HG03280 (cell line): ENCODE measurements at regions not wholly inside any gene's neighbourhood (a gene's known extent, or its start where the extent isn't known, plus 50 kb on each side); places are given as distances from the start of the nearest gene placed in this dataset.

Source experiments
- ATAC-seq: cut with Tn5 transposase; IDR thresholded peaks from one replicate; pipeline ENCODE4 v1.9.1; 2021; ENCODE audit warnings: mild to moderate bottlenecking, moderate library complexity; ENCODE audit not compliant: unreplicated experiment

DNA sequence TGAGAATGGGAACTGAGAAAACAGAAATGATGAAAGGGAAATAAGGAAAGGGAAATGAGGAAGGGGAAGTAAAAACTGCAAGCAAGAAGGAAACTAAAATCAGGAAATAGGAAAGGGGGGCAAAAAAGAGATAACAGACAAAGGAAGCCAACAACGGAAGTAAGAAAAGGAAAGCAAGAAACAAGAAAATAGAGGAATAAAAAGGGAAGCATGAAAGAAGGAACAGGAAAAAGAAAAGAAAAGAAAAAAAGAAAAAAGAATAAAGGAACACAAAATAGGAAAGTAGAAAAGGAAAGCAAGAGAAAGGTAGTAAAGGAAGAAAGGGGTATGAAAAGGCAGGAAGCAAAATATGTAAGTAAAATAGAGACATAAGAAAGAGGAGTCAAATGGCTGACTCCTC lies 241.2 kb upstream of the NCKAP5 start:
- no peak for ATAC-seq

DNA sequence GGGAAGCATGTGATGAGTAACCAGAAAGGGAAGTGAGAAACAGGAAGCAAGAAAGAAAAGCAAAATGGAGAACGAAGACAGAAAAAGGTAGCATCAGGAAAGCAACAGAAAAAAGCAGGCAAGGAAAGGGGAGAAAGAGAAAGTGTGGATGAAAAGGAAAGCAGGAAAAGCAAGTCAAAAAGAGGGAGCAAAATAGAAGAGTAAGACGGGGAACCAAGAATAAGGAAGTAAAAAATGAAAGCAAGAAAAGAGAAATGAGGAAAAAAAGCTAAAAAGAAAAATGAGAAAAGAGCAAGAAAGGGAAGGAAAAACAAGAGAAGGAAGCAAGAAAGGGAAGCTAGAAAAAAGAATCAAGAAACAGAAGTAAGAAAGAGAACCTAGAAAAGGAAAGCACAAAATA lies 242.3 kb upstream of the NCKAP5 start:
- no peak for ATAC-seq

DNA sequence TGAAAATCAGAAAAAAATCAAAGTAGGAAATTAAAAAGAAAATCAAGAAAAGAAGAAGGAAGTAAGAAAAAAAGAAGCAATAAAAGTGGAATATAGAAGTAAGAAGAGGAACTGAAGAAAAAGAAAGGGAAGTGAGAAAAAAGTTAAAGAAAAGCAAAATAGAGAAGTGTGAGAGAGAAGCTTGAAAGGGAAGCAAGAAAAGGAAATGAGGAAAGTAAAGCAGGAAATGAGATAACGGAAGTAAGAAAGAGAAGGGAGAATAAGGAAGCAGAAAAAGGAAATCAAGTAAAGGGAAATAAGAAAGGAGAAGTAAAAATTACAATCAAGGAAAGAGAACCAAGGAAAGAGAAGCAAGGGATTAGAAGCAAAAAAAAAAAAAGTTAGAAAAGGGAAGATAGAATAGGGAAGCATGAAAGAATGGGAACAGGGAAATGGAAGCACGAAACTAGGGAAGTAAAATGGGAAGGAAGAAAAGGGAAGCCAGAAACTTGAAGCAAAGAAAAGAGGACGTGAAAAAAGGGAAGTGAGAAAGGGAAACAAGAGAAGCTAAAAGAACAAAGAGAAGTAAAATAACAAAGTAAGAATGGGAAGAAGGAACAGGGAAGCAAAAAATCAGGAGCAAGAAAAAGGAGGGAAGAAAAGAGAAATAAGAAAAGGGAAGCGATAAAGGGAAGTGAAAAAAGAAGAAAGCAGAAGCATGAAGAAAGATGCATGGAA lies 243.3 kb upstream of the NCKAP5 start:
- no peak for ATAC-seq

DNA sequence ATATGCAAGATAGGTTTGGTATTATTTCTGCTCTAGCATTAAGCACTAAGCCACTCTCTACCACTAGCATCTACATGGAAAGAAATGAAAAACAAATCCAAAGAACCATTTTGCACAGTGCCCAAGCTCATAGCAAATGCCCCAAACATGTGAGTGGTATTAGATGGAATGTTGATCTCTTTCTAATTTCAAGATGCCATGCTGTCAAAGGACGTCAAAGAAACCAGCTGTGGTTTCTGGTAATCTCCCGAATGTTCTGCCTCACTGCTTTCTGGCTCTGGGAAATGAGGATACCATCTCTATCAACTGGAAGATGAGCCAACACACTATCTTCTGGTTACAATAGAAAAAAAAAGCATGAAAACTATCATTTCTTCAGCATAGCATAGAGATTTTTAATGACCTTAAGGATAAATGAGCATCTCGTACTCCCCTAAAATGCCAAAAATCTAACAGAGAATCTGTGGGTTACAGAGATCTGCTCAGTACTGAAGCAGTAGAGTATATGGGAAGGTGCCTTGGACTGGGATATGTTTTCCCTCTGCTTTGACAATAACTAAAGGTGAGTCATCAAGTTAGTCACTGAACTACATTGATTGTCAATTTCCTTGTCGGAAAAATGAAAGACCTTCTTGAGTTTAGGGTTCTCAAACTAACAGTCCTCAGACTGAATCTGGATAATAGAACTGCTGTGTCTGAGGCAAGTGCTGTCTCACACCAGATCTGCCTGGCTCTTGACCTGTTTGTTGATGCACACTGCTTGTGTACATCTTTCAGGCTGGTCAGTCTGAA lies 244.8 kb upstream of the NCKAP5 start:
- ATAC-seq: no peak

DNA sequence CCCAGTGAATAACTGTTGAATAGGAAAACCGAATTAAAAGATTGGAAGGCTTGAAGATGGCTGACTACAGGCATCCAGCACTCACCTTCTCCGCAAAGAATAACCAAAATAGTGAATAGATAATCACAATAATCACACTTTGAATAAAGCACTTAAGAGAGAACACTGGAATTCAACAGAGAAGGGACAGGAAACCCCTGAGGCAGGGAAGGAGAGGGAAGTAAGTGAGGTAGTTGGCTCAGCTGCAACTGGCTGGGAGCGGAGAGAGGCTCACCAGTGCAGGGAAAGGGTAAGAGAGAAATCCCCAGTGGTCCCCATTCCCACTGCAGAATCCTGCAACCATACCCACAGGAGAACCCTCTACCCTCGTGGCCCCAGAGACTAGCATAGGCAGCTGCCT lies 246.6 kb upstream of the NCKAP5 start:
- ATAC-seq: no peak

DNA sequence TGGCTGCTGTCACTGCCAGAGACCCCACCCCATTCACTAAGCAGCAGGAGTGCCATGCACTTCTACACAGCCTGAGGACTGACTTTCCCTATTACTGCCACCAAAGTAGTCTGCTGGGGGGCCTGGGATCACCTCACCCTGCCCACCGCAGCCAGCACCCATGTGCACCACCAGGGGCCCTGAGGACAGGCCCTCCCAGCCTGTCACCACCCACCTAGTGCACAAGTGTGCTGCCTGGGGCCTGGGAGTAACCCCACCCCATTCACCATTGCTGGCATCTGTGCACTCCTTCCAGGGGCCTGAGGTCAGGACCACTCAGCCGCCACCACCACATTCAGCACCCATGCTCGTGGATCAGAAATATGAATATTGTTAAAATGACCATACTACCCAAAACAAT lies 247.8 kb upstream of the NCKAP5 start:
- no peak for ATAC-seq

DNA sequence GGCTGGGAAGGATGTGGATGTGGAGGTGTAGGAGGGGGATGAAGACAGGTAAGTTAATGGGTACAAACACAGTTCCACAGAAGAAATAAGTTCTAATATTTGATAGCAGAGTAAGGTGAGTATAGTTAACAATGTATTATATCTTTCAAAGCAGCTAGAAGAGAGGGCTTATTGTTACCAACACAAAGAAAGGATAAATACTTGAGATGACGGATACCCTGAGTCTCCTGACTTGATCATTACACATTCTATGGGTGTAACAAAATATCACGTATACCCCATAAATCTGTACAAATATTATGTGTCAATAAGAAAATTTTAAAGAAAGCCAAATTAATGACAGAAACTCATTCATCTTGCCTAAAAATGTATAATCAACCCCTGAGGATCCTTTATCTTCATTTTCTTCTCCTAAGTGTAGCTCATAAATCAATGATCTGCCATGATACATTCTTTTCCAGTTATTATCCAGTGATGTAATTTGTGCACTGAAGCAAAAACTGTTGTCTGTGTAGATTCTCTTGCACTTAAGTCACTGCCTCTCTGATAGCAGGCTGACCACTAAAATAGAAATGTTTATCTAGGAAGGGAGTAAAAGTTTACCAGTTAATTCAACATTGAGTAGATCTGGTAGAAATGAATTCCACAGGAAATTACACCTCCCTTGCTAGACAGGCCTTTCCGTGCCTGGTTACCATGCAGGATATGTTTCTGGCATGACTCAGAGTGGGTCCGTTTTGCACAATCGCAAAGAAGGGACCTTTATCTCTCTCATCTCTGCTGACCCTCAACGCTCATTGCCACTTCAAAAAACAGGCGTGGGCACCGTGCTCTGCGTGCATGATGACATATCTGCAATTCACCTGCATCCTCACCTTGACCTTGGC lies 249.7 kb upstream of the NCKAP5 start:
- no peak for ATAC-seq

DNA sequence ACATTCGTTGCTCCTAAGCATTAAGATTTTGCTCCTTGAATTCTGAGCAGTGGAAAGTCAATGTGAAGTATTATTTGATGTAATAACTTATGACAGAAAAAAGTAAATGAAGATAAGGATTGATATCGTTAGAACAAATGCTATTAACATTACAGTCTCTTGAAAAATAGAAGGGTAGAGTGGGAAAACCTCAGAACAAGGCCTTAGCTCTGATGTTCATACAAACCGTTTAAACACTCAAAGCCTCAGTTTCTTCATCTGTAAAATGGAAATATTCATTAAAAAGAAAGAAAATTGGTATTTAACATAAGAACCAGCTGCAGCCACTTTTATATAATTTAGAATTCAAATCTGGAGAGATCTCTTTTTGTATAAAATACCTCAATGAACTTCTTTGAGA lies 250.4 kb upstream of the NCKAP5 start:
- ATAC-seq: no peak

DNA sequence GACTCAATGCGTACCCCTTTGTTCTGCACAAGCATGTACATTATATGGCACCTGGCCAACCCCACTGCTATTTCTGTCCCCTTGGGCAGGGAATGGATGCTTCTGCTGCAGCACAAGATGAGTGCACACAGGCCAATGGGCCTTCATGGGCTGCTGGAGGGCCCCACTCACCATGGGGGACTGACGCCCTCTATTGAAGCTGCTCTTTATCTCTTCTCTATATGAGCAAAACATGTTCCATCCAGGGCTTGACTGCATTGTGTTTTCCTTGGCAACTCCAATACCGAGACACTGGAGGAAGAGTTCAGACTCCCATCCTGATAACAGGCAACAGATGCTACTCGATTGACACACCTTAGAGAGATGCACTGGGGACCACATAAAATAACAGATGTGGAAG lies 251.6 kb upstream of the NCKAP5 start:
- ATAC-seq: no peak

DNA sequence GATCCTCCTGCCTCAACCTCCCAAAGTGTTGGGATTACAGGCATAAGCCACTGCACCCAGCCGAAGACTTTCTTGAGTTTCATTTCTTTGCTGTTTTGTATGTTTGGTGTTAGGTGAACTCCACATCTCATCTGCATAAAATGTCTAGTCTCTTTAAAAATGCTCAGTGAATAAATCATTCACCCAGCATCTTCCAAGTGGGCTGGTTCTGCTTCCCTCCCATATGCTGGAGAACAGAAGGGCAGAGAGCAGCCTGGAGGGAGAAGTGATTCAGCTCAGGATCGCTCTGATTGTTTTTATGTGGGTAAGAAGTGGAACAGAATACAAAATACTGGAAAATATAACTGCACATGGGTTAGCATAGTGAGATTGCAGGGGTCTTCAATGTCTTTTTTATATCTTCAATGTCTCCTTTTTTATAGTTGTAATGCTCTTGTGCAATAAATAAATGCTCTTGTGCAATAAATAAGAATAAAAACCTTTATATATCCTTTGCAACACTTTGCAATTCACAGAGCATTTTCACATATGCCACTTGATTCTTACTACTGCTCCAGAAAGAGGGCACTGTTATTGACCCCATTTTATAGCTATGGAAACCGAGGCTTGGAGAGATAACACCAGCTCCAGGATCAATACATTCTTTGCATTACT lies 253.0 kb upstream of the NCKAP5 start:
- ATAC-seq: no peak

DNA sequence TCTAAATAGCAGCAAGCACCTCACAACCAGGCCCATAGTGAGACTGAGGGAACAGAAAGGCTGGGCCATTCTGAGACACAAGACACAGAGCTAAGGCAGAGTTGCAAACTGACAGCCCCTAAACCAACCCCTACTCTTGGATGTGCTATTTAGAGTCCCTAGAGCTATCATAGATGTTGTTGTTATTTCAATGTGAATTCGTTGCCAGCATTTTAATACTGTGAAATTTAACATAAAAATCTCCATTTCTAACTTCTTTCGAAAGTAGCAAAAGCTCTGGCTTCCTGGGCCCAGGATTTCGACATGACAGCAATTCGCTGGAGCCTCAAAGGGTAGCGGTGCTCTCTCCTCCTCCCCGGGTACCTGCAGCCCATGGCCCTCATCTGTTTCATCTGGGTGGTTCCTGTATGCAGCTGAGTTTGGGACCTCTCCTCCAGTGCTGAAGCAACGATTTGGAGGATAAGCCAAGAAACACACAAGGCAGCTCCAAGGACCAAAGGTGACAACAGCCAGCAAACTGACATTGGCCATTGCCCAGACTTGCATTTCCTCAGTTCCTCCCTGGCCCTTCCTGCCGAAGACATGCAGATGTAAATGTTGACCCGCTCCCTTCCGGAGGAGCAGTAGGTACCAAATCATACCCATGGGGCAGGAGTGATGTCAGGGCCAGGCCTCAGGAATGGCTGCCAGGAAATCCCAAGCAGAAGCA lies 254.4 kb upstream of the NCKAP5 start:
- ATAC-seq: no peak

DNA sequence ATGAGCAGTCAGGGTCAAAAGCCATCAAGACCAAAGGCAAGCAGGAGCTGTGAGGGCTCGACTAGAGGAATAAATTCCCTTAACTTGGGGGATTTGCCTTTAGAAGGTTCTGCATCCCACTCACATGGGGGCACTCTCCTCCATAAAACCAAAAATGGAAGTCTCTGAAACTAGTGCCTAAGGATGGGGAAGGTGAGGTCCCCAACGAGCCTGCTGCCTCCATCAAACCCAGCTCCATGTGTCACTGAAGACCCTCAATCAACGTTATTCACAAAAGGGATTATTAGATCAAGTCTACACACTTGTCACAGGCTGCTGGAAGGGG lies 254.9 kb upstream of the NCKAP5 start:
- ATAC-seq: no peak

DNA sequence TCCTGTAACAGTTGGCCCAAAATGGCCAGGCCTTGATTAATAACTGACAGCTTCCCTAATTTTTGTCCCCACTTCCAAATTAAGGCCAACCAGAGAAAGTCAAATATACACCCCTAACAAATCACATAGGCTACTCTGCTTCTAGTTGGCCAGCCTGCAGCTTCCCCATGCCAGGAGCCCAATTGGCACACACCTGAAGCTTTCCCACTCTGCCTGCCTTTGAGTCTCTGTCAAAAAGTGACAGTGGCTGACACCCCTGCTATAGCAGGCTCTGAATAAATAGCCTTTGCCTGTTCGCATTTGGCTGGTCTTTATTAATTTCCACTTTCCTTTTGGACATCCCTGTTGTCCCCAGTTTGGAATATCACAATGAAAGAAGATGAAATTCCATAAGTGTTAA lies 256.6 kb upstream of the NCKAP5 start:
- no peak for ATAC-seq

DNA sequence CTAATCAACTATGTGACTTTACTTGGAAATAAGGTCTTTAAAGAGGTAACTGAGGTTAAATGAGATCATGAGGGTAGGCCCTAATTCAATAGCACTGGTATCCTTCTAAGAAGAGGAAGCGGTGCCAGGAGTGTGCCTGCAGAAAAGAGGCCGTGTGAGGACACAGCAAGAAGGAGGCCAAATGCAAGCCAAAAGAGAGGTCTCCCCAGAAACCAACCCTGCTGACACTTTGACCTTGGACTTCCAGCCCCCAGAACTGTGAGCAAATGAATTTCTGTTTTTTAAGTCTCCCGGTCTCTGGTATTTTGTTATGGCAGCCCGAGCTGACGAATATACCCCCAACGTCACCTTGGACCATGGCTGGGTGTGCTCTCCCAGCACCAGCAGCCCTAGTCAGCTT lies 257.5 kb upstream of the NCKAP5 start:
- no peak for ATAC-seq

DNA sequence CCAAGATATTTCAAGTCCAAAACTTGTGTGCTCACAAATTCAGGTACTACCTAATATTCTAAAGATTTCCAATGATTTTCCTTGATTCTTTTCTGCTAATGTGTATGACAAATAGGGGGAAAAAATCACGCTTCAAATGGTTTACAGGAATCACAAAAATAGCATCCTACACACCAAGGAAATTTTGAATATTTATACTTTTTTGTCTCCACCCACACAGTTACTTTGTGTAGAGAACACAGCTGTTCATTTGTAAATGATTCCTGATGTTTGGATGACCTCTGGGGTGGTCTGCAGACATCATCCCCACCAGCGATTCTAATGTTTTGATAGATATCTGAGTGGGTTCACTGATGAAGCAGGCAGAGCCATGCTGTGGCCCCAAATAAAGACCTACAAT lies 260.6 kb upstream of the NCKAP5 start:
- no peak for ATAC-seq

DNA sequence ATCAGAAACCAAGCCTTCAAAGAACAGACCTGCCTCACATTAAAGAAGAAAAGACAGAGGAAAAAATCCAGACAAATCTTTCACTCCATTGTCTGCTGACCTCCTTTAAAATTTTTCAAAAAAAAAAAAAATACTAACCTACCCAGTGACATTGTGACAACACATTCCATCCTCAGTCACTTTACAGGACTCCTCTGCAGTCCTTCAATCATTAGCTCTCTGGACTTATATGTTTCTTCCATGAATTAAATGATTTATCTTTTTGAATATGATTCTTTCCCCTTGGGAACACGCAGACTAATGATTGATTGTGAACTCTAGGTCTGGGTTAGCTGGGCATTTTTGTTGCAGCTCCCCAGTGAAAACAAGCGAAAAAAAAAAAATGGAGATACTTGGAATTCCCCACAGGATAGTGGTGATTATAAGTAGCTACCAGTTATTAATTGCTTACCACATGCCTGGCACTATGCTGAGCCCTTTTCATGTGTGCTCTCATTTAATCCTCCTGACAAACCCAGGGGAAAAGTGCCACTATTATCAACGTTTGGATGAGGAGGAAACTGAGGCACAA lies 261.3 kb upstream of the NCKAP5 start:
- no peak for ATAC-seq

DNA sequence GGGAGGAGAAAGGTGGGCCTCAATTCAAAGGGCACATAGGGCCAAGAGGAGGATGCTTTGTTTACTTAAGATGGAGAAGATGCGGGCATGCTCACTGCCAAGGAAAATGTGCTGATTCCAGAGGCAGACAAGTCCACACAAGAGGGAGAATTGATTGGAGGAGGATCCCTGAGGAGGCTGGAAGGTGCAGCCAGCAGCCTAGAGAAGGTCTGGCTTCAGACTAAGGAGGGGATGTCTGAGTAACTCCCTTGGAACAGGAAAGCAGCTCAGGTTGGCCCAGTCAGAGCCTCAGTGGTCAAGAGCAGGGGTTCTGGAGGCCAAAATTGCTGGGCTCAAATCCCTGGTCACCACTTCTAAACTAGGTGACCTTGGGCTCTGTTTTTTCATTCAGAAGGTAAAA lies 265.5 kb upstream of the NCKAP5 start:
- no peak for ATAC-seq

DNA sequence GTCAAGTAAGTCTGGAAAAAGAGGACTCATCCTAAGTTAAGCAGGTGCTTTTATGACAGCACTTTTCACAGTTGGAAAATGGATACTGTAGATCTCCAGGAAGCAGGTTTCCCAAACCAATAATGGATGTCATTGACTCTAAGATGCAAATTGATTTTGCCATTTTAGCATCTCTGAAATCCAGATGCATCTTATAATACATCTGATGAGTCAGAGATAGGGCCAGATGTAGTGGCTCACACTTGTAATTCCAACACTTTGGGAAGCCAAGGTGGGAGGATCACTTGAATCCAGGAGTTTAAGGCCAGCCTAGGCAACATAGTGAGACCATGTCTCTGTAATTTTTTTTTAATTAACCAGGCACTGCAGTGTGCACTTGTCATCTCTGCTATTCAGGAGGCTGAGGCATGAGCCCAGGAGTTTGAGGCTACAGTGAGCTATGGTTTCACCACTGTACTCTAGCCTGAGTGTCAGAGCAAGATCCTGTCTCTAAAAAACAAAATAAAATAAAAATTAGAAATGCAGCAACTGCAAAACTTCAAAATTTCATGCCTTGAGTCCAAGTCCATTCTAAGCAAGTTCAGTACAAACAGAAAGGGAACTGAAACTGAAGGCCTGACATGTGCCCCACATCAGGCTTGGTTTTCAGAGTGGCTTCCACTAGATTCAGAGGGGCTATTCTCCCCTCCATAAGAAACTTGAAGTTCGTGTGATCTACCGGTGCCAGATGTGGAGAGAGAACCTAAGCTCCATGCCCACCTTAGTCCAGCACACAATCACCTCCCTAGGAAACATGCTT lies 267.8 kb upstream of the NCKAP5 start:
- ATAC-seq: no peak

DNA sequence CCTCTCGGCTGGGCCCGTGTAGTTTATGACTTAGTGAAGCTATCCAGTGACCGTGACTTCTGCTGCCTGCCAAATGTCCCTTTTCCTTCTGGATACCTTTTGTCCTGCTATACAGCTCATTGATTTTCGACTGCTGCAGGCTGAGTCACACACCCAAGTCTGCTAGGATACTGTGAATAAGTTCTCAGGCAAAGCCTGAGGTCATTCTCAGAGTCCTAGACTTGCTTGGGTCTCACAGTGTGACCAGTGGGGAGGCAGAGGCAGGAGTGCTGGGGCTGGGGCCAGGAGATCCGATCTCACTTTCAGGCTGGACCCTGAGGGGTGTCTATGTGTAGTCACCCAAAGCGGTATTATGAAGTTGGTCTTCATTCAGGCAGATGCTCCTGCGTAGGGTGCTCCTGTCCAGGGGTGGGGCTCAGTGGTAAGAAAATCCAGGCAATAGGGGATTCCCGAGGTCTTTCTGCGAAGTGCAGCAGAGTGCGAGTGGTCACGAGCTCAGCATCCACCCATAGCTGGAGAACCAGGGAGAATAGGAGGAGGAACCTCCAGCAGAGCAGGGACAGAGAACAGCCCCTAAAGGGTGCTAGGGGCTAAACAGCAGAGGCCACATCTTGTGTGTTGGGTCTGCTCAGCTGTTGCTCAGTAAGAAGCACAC lies 268.6 kb upstream of the NCKAP5 start:
- no peak for ATAC-seq
